HG03469 (cell line): ENCODE measurements at regions not wholly inside any gene's neighbourhood (a gene's known extent, or its start where the extent isn't known, plus 50 kb on each side); places are given as distances from the start of the nearest gene placed in this dataset.
"Not testable (repeated sequence)": the region's sequence is repeated elsewhere in the genome, so short reads cannot be mapped to it uniquely, and the experiment has no call there.

Experiments
- ATAC-seq: cut with Tn5 transposase; IDR thresholded peaks from one replicate; pipeline ENCODE4 v1.9.1; 2021; ENCODE audit warnings: mild to moderate bottlenecking, moderate library complexity, moderate number of reproducible peaks; ENCODE audit not compliant: unreplicated experiment

DNA sequence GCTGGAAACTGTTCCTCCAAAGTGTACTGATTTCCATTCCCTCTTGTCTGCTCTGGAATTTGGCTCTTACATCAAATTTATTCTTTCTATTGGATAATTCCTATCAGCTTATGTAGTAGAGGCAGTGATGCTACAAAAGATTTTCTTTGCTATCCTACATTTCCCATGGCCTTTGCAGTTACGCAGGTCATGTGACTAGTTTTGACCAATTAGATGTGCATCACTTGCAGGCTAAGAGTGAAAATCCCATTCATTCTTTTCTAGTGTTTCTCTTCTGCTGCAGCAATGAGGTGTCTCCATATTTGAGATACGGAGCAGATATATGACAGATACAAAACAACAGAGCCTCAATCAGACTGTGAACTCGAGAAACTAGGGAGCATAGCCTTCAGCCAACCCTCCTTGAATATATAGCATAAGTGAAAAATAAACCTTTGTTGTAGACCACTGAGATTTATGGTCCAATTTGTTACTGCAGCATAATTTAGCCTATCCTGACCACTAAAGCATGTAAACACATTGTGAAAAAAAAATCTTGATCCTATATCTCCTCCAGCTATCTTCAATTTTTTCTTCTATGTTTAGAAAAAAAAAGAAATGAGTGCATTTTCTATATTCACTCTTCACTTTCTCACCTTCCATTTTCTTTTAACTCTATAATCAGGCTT is 102.0 kb downstream of the HNMT start:
- ATAC-seq: no peak

DNA sequence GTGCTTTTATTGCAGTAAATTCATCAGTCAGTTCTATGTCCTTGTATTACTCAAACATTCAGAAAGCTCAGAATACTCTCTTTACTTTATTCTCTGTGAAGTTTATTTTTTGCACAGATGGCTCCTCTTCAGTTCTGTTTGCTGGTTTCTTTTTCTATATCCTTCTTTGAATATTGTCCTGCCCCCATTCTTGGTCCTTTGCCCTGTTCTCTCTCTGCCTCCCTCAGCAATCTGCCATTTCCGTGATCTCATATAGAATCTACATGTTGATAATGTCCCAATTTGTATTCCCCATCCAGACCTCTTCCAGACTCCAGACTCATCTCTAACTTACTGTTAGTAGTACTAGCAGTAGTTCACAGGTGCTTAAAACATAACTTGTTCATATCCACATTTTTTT is 102.6 kb downstream of the HNMT start:
- no peak for ATAC-seq

- not testable (repeated sequence) for ATAC-seq
Measured at GRCh38 chr2:138068669-138069068, 104.4 kb downstream of the HNMT start.

GRCh38 chr2:138071042-138071719 is 106.9 kb downstream of the HNMT start:
- not testable (repeated sequence) for ATAC-seq

DNA sequence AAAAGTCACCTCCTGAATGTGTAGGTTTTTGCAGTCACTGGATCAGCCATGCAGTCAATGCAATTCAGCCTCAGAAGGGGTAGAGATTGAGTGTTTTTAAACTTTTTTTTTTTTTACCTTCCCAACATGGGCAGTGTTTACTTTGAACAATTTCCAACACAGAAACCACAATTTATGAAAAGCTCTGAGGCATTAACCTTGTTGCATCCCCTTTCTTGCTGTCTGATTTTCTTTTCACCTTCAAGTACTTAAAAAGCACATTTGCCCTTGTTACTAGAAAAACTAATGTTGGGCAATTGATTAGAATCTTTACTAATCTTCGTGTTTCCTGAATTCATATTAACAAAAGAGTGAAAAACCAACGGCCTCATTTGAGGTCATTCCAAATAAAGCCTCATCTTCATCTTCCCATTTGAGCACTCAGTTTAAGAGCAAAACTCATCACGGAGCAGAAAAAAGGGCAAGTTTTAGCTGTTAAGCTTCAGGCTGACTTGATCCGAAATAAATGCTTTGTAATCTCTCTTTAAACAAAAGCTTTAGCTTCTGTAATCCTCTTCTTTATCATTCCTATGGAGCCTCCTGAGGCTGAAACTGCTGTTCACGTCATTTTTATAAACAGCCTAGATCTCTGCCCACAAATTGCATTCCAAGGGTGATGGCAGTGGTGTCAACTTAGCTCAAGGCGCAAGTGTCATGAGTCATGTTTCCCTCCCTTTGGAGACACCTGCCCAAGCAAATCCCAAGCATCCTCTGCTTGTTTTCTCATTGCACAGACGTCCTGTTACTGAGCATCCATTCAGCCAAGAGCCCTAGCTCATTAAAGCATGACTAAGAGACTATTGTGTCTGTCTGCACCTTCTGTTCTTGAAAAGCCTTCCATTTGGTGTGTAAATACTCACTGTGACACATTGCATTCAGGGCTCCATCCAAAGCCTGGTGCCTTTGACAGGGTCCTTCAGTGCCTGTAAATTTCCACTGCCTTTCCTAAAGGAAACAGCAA is 107.7 kb downstream of the HNMT start:
- ATAC-seq: no peak

- no peak for ATAC-seq
Measured at GRCh38 chr2:138078153-138078552, 113.9 kb downstream of the HNMT start.

GRCh38 chr2:138079976-138080375 is 115.7 kb downstream of the HNMT start:
- no peak for ATAC-seq

DNA sequence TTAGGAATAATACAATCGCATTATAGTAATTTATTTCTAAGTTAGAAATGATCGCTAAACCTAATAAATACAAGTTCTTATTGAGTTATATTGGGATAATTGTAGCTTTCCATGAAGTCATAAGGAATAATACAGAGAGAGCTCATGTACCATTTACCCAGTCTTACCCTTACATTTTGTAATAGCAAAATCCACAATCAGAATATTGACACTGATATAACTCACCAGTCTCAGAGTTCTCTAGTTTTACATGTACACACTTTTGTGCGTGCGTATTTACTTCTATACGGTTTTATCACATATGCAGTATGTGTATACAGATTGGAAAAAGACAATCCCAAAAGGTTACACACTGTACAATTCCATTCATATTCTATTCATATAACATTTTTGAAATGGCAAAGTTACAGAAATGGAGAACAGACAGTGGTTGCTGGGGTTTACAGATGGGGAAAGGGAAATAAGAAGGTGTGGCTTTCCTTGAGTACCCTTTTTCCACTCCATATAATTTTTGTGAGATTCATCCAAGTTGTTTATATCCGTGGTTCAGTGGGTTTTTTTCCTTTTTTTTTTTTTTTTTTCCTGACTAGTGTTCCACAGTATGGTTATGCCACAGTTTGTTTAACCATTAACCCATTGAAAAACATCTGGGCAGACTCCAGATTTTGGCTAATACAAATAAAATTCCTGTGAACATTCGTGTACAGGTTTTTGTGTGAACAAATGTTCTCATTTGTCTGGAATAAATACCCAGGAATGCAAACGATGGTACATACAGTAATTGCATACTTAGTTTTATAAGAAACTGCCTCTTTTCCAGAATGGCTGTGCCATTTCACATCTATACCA is 117.2 kb downstream of the HNMT start:
- ATAC-seq: no peak

GRCh38 chr2:138084206-138084605 is 119.9 kb downstream of the HNMT start:
- no peak for ATAC-seq

GRCh38 chr2:138085441-138085840 is 121.2 kb downstream of the HNMT start:
- ATAC-seq: not testable (repeated sequence)

DNA sequence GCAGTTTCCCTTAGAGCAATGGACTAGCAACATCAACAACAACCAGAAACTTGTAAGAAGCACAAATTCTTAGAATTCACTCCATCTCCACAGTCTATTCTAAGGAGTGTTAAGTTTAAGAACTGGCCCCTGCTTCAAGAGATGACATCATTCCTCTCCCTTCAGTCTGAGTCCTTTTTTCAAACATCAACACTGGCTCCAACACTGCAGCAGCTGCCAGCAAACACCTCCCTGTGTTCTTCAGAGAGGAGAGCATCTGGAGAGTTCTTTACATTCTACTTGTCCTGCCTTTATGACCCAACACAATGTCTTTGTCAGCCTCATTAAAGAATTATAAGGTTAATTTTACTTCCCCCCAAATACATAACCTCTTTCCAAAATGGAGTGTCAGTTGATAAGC is 122.3 kb downstream of the HNMT start:
- no peak for ATAC-seq

DNA sequence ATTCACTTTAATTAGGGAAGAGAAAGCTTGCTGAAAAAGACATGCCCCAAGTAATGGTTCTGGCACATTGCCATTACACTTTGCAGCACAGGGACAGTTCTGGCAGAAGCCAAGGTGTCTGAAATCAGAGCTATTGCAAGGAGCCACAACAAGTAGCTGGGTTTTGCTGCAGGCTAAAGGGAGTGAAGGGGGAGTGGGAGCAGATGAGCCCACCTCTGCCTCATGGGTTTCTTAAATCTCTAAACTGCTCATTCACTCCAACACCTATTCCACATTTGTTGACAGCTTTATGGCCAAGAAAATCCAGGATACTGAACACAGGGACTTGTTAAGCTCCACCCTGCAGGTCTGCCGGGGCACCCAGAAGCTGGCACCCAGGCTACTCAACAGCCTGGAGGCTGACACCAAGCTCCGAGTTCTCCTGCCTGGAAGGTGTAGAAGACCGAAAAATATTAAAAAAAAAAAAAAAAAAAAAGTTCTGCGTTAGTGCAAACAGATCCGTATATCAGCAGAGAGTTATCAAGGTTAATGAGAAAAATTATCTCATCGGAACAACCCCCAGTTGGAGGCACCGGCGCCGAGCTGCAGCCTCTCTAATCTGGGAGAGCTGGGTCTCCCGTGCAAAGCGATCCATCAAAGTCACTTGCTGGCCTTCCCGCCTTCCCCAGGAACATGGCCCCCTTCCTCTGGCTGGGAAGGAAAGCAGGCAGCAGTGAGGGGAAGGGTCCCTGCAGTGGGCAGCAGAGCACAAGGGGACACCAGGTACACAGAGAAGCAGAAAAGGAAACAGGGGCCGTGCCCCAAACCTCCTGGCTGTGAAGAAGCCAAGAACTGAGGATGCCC is 123.7 kb downstream of the HNMT start:
- no peak for ATAC-seq

DNA sequence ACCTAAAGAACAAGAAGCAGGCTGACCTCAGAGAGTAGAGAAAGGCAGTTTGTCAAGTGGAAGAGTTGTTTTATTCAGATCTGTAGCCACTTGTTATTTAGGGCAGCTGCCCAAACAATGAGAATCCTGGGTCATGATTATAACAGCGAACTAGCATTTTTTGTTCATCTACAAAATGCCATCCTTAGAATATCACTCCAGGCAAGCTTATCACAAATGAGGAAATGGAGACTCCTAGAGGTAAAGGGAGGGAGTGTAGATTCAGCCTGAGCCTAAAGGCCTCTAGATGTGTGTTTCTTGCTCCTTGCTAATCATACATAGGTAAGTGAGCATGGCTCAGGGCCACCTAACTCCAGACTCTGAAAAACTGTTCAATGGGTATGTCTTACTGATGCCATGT is 126.1 kb downstream of the HNMT start:
- peak; percentile 79 for ATAC-seq

DNA sequence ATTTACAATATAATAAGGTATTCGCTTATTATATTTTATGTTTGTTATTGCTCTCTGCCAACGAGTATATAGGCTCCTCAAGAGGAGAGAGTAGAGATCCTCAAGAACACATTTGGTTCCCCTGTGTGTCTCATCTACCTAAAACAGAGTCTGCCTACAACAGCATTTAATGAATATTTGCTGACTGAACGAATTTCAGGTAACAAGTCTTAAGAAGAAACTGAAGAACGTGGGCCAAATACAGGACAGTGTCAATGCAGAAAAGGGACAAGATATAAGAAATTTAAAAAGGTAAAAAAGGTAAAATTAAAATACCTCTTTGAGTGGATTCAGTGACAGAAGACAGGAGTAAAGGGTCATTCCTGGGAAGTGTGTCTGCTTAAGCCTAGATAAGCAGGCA is 129.2 kb downstream of the HNMT start:
- ATAC-seq: no peak

GRCh38 chr2:138094031-138094430 is 129.8 kb downstream of the HNMT start:
- ATAC-seq: no peak

GRCh38 chr2:138095336-138095735 is 131.1 kb downstream of the HNMT start:
- ATAC-seq: no peak

- not testable (repeated sequence) for ATAC-seq
Measured at GRCh38 chr2:138099288-138099687, 135.0 kb downstream of the HNMT start.

- no peak for ATAC-seq
Measured at GRCh38 chr2:138101718-138102117, 137.4 kb downstream of the HNMT start.

GRCh38 chr2:138102664-138103063 is 138.4 kb downstream of the HNMT start:
- ATAC-seq: no peak

GRCh38 chr2:138103156-138103555 is 138.9 kb downstream of the HNMT start:
- ATAC-seq: no peak
